ENCODE measurements at regions not wholly inside any gene's neighbourhood (a gene's known extent, or its start where the extent isn't known, plus 50 kb on each side); places are given as distances from the start of the nearest gene placed in this dataset.

DNA sequence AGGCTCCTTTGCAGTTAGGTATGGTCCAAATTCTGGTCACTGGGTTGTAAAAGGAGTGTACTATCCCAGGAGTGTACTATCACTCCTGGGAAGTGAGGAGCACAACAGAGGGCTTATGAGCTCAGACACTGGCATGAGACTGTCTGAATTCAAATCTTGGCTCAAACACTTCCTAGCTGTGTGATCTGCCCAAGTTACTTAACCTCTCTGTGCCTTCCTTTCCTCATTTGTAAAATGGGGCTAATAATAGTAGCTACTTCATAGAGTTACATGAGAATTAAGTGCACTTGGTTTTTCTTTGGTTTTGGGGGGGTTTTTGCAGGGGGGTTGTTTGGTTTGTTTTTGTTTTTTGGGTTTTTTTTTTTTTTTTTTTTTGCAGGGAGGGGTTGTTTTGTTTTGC lies 152.0 kb downstream of the BCOR start:
- Histone ChIP-seq H3K4me1 (ENCODE audit: control insufficient read depth, insufficient read depth, low read length) (no peaks in the 10 kb centered on the region), H3K9me3 (ENCODE audit: control insufficient read depth, low read length) (peaks cover 11% of the 10 kb centered on the region), H3K9ac (ENCODE audit: low read length) (no peak overlapping the region), H3K36me3 (ENCODE audit: control insufficient read depth, insufficient read depth, low read length, severe bottlenecking) (no peaks in the 10 kb centered on the region), H3K27me3 (replicated peaks; ENCODE audit: control insufficient read depth, insufficient read depth, low read length) (peaks cover 36% of the 10 kb centered on the region), H3K4me3 (ENCODE audit: low read length) (no peak overlapping the region)
- no peak for DNase-seq (ENCODE audit: low read depth)

DNA sequence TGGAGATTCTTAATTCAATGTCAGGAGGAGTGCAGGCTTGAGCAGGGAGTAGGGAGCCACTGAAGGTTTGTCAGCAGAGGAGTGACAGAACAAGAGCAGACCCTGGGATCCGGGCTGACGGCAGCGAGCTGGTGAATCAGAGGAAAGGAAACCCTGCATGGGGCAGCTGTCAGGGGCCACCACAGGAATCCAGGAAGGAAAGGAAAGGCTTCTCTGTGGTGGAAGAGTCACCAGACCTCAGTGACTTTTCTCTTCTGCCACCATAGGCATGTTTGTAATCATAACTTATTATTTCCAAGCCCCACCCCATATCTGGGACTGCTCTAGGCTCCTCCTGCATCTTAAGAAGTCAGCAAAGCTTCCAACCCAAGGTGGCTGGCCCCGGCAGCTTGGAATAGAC lies 150.9 kb downstream of the BCOR start:
- DNase-seq (ENCODE audit: low read depth) = peak; percentile 45
- H3K9me3 ChIP-seq (ENCODE audit: control insufficient read depth, low read length) = peaks cover 15% of the 10 kb centered on the region
- no peak overlapping the region for H3K4me3 ChIP-seq (ENCODE audit: low read length)
- peaks cover 36% of the 10 kb centered on the region for H3K27me3 ChIP-seq (replicated peaks; ENCODE audit: control insufficient read depth, insufficient read depth, low read length)
- no peak overlapping the region for H3K9ac ChIP-seq (ENCODE audit: low read length)
- H3K36me3 ChIP-seq (ENCODE audit: control insufficient read depth, insufficient read depth, low read length, severe bottlenecking) = no peaks in the 10 kb centered on the region
- no peaks in the 10 kb centered on the region for H3K4me1 ChIP-seq (ENCODE audit: control insufficient read depth, insufficient read depth, low read length)

DNA sequence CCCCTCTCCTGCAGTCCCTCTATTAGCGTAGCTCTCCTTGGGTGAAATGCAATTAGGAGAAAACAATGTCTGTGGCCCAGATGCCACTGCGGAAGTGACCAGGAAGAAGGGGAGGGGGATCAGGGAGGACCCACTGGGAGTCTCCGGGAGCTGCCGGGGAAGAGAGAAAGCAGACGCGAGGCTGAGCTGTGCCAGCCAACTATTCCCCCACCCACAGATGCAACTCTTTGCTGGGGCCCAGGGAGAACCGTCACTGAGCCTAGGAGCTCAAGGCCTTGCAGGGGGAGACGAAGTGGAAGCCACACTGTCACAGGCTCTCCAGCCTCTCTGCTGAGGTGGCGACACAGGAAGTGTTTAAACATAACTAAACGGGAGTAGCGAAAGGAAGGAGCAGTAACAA lies 149.2 kb downstream of the BCOR start:
- Histone ChIP-seq H3K9ac (ENCODE audit: low read length) (no peak overlapping the region), H3K36me3 (ENCODE audit: control insufficient read depth, insufficient read depth, low read length, severe bottlenecking) (no peaks in the 10 kb centered on the region), H3K4me3 (ENCODE audit: low read length) (no peak overlapping the region), H3K4me1 (ENCODE audit: control insufficient read depth, insufficient read depth, low read length) (no peaks in the 10 kb centered on the region), H3K9me3 (ENCODE audit: control insufficient read depth, low read length) (peaks cover 13% of the 10 kb centered on the region), H3K27me3 (replicated peaks; ENCODE audit: control insufficient read depth, insufficient read depth, low read length) (peaks cover 38% of the 10 kb centered on the region)
- no peak for DNase-seq (ENCODE audit: low read depth)

DNA sequence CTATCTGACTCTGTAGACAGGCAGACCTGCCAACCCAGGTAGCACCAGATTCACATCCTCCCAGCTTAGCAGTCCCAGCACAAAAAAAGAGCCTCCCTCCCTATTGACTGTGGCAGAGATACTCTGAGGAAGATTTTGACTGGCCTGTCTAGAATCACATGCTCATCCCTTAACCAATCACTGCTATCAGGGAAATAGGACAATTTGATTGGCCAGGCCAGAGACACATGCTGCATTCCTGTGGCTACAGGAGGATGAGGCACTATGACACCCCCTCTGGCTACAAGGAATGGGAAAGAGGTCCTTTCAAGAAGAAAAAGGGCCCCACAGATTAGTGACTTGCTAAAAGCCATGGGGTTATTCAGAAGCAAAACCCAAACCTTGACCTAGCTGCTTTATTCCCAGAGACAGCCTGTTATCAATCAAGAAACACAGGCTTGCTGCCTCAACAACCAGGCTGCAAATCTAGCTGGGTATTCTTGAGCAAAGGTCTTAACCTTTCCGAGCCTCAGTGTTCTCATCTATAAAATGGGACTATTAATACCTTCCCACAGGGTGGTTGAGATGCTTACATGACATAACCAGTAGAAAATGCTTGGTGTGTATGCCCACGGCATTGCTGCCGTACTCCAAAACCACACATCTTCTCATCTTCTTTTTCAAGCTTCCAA lies 147.6 kb downstream of the BCOR start:
- no peak for DNase-seq (ENCODE audit: low read depth)

DNA sequence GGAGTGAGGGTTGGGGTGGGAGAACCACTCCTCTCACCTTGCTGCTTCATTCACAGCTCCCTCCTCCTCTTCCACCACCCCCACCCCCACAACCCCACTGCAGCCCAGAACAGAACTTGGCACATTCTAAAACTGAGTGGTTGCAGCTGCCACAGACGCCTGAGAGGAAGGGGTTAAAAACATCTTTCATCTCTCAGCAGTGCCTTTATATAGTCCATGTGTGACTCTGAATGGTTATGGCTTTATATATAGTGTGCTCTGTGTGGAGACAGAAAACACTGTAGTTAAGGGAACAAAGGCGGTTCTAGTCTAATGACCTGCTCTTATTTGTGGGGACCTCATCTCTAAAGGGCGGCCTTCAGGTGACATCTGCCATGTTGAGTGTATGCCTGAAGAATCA lies 144.8 kb downstream of the BCOR start:
- Histone ChIP-seq H3K27me3 (replicated peaks; ENCODE audit: control insufficient read depth, insufficient read depth, low read length) (peaks cover 38% of the 10 kb centered on the region), H3K4me1 (ENCODE audit: control insufficient read depth, insufficient read depth, low read length) (no peaks in the 10 kb centered on the region), H3K4me3 (ENCODE audit: low read length) (no peak overlapping the region), H3K36me3 (ENCODE audit: control insufficient read depth, insufficient read depth, low read length, severe bottlenecking) (no peaks in the 10 kb centered on the region), H3K9me3 (ENCODE audit: control insufficient read depth, low read length) (peaks cover 13% of the 10 kb centered on the region), H3K9ac (ENCODE audit: low read length) (no peak overlapping the region)
- no peak for DNase-seq (ENCODE audit: low read depth)

More for the DNA sequence above, 147.6 kb downstream of the BCOR start:
- Histone ChIP-seq H3K4me3 (ENCODE audit: low read length) (no peak overlapping the region), H3K9me3 (ENCODE audit: control insufficient read depth, low read length) (peaks cover 13% of the 10 kb centered on the region), H3K4me1 (ENCODE audit: control insufficient read depth, insufficient read depth, low read length) (no peaks in the 10 kb centered on the region), H3K36me3 (ENCODE audit: control insufficient read depth, insufficient read depth, low read length, severe bottlenecking) (no peaks in the 10 kb centered on the region), H3K27me3 (replicated peaks; ENCODE audit: control insufficient read depth, insufficient read depth, low read length) (peaks cover 38% of the 10 kb centered on the region), H3K9ac (ENCODE audit: low read length) (no peak overlapping the region)

DNA sequence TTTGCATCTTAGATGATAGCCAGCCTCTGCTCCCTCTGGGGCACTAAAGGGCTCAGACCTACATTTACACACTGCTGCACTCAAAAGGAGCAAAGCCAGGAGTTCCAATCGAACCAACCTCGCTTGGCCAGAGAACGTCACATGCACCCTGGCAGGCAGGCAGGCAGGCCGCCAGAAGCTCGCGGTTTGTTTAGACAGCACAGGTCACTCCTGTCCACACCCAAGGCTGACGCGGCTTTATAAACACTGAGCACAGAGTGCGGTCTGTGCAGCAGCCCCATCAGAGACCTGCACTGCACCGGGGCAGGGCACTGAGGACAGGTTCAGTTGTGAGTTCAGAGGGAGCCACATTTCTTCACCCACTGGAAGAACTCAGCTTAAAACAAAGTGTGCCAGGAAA lies 143.9 kb downstream of the BCOR start:
- Histone ChIP-seq H3K27me3 (replicated peaks; ENCODE audit: control insufficient read depth, insufficient read depth, low read length) (peaks cover 34% of the 10 kb centered on the region), H3K4me3 (ENCODE audit: low read length) (no peak overlapping the region), H3K36me3 (ENCODE audit: control insufficient read depth, insufficient read depth, low read length, severe bottlenecking) (no peaks in the 10 kb centered on the region), H3K4me1 (ENCODE audit: control insufficient read depth, insufficient read depth, low read length) (peaks cover 4% of the 10 kb centered on the region), H3K9ac (ENCODE audit: low read length) (no peak overlapping the region), H3K9me3 (ENCODE audit: control insufficient read depth, low read length) (peaks cover 13% of the 10 kb centered on the region)
- peak; percentile 66 for DNase-seq (ENCODE audit: low read depth)

DNA sequence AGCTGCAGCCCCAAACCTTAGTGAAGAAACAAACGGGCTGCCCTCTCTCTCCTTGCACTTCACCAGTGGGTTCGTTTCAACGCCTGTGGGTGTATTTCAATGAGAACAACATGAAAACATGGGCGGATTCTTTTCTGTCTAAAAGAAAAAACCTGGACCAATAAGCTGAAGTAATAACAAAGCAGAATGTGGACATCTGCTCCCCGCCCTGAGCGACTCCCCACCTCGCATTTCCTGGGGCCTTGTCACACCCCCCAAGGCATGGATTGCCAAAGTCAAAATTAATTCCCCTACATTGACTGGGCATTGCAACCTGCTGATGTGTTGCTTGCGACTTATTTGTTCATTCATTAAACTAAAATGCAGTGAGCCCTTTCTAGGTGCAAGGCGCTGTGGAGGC lies 142.9 kb downstream of the BCOR start:
- peaks cover 4% of the 10 kb centered on the region for H3K4me1 ChIP-seq (ENCODE audit: control insufficient read depth, insufficient read depth, low read length)
- H3K36me3 ChIP-seq (ENCODE audit: control insufficient read depth, insufficient read depth, low read length, severe bottlenecking) = no peaks in the 10 kb centered on the region
- H3K4me3 ChIP-seq (ENCODE audit: low read length) = no peak overlapping the region
- H3K27me3 ChIP-seq (replicated peaks; ENCODE audit: control insufficient read depth, insufficient read depth, low read length) = peaks cover 26% of the 10 kb centered on the region
- DNase-seq (ENCODE audit: low read depth) = no peak
- no peak overlapping the region for H3K9ac ChIP-seq (ENCODE audit: low read length)
- peaks cover 13% of the 10 kb centered on the region for H3K9me3 ChIP-seq (ENCODE audit: control insufficient read depth, low read length)

DNA sequence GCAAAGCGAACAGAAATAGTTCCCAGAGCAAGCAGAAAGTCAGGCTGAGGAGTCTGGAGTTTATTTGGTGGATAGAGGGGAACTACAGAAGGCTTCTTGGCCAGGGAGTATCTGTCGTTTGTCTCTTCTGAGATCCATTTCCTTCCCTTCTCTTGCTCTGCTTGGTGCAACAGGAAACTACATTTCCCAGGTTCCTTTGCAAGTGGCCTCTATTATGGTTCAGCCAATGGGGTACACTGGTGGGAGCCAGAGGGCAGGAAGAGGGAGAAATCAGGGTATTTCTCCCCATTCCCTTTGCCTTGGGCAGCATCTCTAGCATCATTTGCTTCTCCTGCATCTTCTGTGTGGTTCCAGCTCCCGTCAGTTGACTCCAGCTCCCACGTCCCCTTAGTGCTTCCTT lies 142.1 kb downstream of the BCOR start:
- H3K4me3 ChIP-seq (ENCODE audit: low read length) = no peak overlapping the region
- H3K27me3 ChIP-seq (replicated peaks; ENCODE audit: control insufficient read depth, insufficient read depth, low read length) = peaks cover 19% of the 10 kb centered on the region
- H3K9ac ChIP-seq (ENCODE audit: low read length) = no peak overlapping the region
- no peak for DNase-seq (ENCODE audit: low read depth)
- peaks cover 13% of the 10 kb centered on the region for H3K9me3 ChIP-seq (ENCODE audit: control insufficient read depth, low read length)
- H3K4me1 ChIP-seq (ENCODE audit: control insufficient read depth, insufficient read depth, low read length) = peaks cover 4% of the 10 kb centered on the region
- no peaks in the 10 kb centered on the region for H3K36me3 ChIP-seq (ENCODE audit: control insufficient read depth, insufficient read depth, low read length, severe bottlenecking)

DNA sequence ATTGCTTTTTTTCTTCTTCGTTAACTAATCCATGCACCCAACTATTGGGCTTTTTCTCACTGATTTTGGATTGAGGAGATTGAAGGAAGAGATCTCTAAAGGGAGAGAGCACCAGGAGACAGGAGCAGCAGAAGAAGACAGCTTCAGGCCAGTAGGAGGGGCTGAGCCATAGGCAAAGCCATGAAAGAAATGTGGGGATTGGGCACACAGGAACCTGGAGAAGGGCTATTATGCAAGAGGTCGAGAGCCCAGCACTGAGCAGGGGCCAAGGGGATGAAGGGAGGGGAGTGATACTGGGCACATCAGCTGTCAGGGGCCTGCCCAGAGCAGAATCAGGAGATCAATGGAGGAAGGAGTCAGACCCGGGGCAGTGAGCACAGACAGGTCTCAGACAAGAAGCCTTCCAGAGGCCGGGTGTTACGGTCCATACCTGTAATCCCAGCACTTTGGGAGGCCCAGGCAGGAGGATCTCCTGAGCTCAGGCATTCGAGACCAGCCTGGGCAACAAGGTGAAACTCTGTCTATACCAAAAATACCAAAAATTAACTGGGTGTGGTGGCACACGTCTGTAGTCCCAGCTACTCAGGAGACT lies 140.9 kb downstream of the BCOR start:
- Histone ChIP-seq H3K9ac (ENCODE audit: low read length) (no peak overlapping the region), H3K36me3 (ENCODE audit: control insufficient read depth, insufficient read depth, low read length, severe bottlenecking) (no peaks in the 10 kb centered on the region), H3K9me3 (ENCODE audit: control insufficient read depth, low read length) (peaks cover 8% of the 10 kb centered on the region), H3K4me3 (ENCODE audit: low read length) (no peak overlapping the region), H3K27me3 (replicated peaks; ENCODE audit: control insufficient read depth, insufficient read depth, low read length) (peaks cover 19% of the 10 kb centered on the region), H3K4me1 (ENCODE audit: control insufficient read depth, insufficient read depth, low read length) (peaks cover 4% of the 10 kb centered on the region)
- no peak for DNase-seq (ENCODE audit: low read depth)

DNA sequence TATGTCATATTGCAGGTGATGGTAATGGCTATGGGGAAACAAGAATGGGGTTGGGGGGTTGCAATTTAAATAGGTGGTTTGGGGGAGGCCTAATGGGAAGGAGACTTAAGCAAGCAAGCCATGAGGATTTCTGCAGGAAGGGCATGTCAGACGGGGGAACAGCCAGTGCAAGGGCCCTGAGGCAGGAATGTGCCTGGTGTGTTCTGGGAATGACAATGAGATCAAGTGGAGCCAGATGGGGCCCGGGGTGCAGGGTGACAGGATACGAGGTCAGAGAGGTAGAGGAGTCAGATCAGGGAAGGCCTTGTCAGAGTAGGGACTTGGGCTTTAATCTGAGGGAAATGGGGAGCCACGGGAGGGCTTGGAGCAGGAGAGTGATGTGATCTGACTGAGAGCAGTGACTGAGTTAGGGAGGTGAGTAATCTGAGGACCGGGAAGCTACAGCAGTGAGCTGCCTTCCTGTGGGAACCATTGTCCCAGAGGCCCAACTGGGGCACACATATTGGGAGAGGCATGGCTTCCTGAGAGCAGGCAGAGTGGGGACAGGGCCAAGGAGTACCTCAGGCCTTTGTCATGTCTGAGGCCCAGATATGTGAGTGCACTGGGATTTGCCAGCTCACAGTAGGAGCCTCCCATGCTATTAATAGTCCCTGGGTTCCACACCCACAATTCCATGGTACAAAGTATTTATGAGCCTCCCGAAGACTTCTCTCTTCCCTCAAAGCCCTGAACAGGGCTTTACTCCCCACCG lies 139.8 kb downstream of the BCOR start:
- no peak overlapping the region for H3K9ac ChIP-seq (ENCODE audit: low read length)
- H3K9me3 ChIP-seq (ENCODE audit: control insufficient read depth, low read length) = peaks cover 12% of the 10 kb centered on the region
- peak; percentile 17 for DNase-seq (ENCODE audit: low read depth)
- peaks cover 14% of the 10 kb centered on the region for H3K27me3 ChIP-seq (replicated peaks; ENCODE audit: control insufficient read depth, insufficient read depth, low read length)
- H3K4me1 ChIP-seq (ENCODE audit: control insufficient read depth, insufficient read depth, low read length) = peaks cover 4% of the 10 kb centered on the region
- no peak overlapping the region for H3K4me3 ChIP-seq (ENCODE audit: low read length)
- no peaks in the 10 kb centered on the region for H3K36me3 ChIP-seq (ENCODE audit: control insufficient read depth, insufficient read depth, low read length, severe bottlenecking)

DNA sequence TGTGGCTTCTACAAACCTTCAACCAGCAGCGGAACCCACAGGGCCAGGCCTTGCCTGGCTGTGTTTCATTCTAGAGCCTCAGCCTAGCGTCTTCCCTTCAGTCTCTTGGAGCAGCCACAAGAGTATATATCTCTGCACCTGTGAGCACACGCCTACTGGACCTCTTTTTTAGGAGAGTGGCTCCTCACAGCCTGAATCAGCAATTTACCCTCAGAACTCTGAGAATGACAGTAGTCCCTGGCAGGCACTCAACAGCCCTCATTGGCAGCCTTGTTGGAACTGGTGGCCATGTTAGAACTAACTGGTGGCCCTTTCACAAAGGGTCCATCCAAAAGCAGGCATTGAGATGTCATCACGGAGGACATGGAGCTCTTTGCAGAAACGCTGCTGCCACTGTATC lies 138.9 kb downstream of the BCOR start:
- no peak for DNase-seq (ENCODE audit: low read depth)
- H3K27me3 ChIP-seq (replicated peaks; ENCODE audit: control insufficient read depth, insufficient read depth, low read length) = peaks cover 9% of the 10 kb centered on the region
- H3K4me1 ChIP-seq (ENCODE audit: control insufficient read depth, insufficient read depth, low read length) = peaks cover 4% of the 10 kb centered on the region
- H3K9ac ChIP-seq (ENCODE audit: low read length) = no peak overlapping the region
- no peaks in the 10 kb centered on the region for H3K36me3 ChIP-seq (ENCODE audit: control insufficient read depth, insufficient read depth, low read length, severe bottlenecking)
- H3K4me3 ChIP-seq (ENCODE audit: low read length) = no peak overlapping the region
- H3K9me3 ChIP-seq (ENCODE audit: control insufficient read depth, low read length) = peaks cover 15% of the 10 kb centered on the region
